Activated effector memory CD4-positive, alpha-beta T cell treated with anti-CD3 and anti-CD28 coated beads, Interleukin-2, amount 50 U/mL, for 16 hours (primary cell): ENCODE measurements at regions not wholly inside any gene's neighbourhood (a gene's known extent, or its start where the extent isn't known, plus 50 kb on each side); places are given as distances from the start of the nearest gene placed in this dataset.
"Not testable (repeated sequence)": the region's sequence is repeated elsewhere in the genome, so short reads cannot be mapped to it uniquely, and the experiment has no call there.

Source experiments
- DNase-seq: peaks from one replicate; pipeline ENCODE4 v3.0.0-alpha.2; 2020

DNA sequence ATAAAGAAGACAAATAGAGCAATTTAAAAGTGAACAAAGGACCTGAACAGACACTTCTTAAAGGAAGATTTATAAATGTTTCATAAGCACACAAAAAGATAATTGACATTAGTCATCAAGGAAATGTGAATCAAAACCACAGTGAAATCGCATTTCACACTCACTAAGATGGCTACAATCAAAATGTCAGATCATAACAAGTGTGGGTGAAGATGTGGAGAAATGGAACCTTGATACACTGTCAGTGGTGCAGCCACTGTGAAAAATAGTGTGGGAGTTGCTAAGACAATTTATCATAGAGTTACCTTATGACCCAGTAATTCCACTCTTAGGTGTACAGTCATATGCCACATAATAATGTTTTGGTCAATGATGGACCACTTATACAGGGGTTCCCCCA lies 54.5 kb upstream of the HTR4 start:
- no peak for DNase-seq

- DNase-seq = no peak
These were observed 57.6 kb upstream of the HTR4 start for GRCh38 chr5:148711961-148712360.

DNA sequence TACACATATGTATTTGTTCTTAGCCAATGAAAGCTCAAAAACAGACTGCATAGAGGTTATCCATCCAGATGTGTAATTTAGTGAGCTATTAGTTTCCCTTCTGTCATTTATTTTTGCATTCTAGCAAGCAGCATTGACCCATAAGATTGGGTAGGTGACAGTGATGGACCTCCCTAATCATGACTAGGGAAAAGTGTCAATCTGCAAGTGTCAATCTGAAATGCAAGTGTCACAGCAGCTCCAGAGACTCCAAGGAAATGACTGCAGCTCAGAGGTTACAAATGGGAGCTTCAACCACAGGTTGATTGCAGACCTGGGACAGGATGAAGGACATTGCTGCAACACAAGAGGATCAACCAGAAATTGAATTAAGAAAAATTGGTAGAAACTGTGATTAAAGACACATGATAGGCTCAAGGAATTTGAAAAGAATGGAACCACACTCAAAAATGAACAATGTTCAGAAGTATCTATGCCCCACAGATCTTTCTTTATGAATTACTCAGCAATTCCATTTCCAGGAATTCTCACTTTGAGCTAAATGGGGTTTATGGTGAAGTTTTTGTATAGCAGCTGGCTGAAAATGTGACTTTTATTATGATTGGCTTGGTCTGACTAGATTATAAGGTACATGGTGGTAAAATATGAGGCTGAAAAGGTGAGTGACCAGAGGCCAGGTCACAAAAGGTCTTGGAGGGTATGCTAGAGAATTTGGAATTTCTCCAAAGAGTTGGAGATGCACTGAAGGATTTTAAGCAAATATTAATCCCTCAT lies 59.6 kb upstream of the HTR4 start:
- no peak for DNase-seq

DNA sequence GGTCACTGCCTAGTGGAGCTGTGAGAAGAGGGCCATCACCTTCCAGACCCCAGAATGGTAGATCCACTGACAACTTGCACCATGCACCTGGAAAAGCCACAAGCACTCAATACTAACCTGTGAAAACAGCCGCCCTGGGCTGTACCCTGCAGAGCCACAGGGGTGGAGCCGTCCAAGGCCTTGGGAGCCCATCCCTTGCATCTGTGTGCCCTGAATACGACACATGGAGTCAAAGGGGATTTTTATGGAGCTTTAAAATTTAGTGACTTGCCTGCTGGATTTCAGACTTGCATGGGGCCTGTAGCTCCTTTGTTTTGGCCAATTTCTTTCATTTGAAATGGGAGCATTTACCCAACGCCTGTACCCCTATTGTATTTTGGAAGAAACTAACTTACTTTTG lies 62.4 kb upstream of the HTR4 start:
- no peak for DNase-seq

DNA sequence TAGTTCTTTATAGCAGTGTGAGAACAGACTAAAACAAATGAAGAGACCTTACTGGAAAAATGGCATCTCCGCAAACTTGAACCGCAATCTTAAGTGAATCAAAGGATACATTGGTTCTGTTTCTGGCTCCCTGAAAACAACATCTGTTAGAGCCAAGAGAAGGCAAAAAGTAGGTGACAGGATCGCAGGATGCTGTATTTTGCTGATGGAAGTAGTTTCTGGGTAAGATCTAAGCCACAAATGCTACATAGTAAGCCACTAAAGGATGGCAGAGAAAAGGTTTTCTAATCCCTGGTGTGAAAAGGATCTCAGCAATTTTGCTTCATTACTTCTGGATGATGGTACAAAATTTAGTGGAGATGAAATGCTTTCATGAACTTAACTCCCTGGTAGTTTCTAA lies 63.3 kb upstream of the HTR4 start:
- no peak for DNase-seq

DNA sequence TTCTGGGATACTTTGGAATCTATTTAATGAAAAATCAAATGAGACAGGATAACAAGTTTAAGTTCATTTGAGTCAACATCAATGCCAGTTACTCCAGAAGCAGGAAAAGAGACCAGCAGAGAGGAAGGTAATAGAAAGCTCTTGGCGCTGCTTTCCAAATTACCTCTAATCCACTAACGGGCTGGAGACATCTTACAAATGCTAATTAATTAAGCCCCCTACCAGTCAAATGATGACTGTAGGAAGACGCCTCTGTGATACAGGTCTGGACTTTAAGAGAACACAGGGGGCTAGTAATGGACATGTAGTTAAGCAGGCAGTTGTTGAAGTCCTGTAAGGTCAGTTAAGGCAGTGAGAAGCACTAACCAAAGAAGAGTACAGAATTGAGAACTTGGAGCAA lies 65.3 kb upstream of the HTR4 start:
- no peak for DNase-seq

- DNase-seq = no peak
These were observed 65.9 kb upstream of the HTR4 start for GRCh38 chr5:148720257-148720656.

GRCh38 chr5:148723143-148723542 lies 68.8 kb upstream of the HTR4 start:
- DNase-seq = no peak

GRCh38 chr5:148725675-148726074 lies 71.3 kb upstream of the HTR4 start:
- no peak for DNase-seq

- no peak for DNase-seq
These were observed 74.9 kb upstream of the HTR4 start for GRCh38 chr5:148729182-148729581.

DNA sequence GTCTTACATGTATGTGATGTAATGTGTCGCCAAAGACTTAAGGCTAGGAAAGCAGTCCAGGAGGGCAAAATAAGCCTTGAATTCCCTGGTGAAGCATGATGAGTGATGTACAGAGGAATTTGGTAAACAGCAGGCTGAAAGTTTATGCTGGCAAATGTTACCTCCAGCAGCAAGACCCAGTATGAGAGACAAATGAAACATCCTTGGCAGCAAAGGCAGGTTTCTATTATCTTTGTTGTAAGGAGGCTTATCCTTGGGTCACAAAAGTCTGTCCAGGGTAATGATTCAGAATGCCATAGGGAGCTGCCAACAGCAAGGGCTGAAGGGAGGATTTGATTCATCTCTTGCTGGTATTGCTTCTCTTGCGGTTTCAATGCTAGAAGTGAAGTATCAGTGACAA lies 75.9 kb upstream of the HTR4 start:
- DNase-seq = no peak

DNA sequence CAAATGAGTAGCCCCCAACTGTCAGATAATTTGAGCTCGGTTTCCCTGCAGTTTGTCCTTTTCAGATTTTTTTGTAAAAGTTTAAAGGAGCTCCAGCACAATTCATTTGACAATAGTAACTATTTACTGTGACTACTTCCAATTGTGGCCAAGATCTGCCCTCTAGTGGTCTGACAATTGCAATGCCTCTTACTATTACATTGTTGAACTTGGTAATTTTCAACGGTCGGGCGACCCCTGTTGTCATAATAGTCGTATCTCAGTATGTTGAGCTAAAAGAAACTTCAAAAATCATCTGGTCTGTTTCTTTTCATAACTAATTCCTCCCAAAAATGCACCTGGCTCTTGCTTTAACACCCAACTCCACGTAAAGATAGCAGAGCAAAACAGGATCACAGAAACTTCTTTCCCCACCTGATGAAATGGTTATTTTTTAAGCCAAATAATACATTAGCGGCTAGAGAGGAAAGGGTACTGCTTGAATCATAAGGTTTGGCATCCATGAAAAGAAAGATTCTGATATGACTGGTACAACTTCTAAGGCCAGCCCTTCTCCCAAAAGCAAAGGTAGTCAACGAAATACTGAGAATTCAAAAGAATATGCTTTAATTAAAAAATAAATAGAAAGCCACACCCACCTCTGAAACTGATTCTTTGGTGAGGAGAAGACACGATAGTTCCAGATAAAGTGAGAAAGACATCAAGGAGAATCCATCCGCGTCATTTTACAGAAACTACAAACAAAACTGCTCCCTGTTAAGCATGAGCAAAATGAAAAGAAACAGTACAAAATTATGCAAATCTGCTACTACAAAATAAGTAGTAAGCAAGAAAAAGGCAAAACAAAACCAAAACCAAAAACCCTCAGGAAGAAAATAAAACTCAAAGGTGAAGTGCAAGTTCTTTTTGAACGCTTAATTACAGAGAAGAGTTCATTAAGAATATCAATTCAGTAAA lies 76.9 kb upstream of the HTR4 start:
- DNase-seq = peak; percentile 83

DNA sequence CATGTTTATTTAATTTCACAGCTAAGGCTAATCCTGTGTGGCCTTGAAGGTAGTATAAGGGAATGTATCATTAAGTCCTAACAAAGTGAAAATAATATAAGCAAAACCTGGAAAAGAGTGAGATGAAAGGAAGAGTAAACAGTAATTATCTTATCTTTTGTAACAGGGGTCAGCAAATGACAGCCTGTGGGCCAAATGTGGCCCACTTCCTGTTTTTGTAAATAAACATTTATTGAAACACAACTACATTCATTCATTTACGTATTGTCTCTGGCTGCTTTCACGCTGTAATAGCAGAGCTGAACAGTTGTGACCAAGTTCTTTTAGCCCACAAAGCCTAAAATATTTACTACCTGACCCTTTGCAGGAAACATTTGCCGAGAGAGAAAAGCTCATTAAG lies 78.4 kb upstream of the HTR4 start:
- DNase-seq = no peak

GRCh38 chr5:148733601-148734438 lies 79.5 kb upstream of the HTR4 start:
- peak; percentile 84 for DNase-seq

GRCh38 chr5:148734518-148734917 lies 80.2 kb upstream of the HTR4 start:
- no peak for DNase-seq

DNA sequence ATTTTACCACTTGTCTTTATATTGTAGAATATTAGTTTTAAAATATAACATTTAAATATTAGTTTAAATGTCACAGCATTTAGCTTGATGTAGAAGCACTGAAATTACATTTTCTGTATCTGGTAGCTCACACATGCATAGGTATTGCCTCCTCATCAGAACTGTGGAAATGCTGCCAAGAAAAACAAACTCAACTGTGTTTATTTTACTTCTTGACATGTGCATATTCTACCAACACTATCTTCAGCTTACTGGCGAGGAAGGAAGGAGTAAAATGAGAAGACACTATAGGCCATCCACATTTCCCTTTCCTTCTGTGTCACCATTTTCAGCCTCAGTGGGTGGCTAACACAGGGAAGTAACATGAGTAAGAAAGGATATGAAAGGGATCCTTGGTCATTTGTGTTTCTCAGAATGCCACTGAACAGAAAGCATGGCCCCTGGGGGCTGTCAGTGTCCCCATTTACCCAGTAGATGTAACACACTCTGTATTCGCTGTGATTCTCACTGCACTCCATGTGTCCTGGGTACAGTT lies 81.0 kb upstream of the HTR4 start:
- no peak for DNase-seq

GRCh38 chr5:148739023-148739422 lies 84.7 kb upstream of the HTR4 start:
- DNase-seq = no peak

- DNase-seq = no peak
These were observed 85.2 kb upstream of the HTR4 start for GRCh38 chr5:148739524-148739923.

DNA sequence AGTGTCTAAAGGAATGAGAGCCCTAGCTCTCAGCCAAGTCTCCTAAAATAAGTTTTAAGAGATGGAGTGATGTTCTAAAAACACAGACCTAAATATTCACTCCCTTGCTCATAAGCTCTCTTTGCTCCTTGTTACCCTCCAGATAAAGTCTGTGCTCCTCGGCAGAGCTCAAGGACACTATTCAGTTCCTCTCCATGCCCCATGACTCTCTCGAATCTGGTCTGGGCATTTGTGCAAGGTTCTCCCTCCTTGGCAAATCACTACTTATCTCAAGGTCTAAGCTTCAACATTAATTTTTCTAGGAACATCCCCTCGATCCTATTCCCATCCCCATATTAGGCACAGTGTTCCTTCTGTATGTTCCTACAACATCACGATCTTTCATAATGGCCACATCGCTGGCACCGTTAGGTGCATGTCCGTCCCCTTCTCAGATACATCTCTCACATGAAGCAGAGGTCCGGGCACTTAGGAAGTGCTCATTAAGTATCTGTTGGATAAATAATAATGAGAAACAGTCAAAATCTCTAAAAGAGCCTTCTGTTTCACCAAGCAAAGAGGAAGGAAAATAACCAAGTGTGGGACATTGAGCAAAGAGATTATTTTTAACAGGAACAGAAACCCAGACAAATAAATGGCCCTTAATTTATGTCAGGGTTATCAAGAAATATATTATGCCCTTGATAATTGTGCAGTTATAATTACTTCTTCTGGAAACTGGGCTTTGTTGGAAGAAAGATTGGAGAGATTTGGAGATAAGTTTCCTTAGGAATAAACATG lies 85.9 kb upstream of the HTR4 start:
- DNase-seq = no peak

GRCh38 chr5:148740966-148741742 lies 85.3 kb upstream of the ADRB2 start:
- no peak for DNase-seq

DNA sequence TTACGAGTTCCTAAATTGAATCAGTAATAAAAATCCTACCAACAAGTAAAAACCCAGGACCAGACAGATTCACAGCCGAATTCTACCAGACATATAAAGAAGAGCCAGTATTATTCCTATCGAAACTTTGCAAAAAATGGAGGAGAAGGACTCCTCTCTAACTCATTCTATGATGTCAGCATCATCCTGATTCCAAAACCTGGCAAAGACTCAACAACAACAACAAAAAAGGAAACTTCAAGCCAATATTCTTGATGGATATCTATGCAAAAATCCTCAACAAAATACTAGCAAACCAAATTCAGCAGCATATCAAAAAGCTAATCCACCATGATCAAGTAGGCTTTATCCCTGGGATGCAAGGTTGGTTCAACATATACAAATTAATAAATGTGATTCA lies 84.6 kb upstream of the ADRB2 start:
- not testable (repeated sequence) for DNase-seq
